H9 (cell line): ENCODE measurements at regions not wholly inside any gene's neighbourhood (a gene's known extent, or its start where the extent isn't known, plus 50 kb on each side); places are given as distances from the start of the nearest gene placed in this dataset.

ENCODE experiments used
- DNase-seq: peaks from one replicate; pipeline ENCODE4 v3.0.0-alpha.2; 2017
- H2AFZ ChIP-seq: one replicate; pipeline ENCODE4 v1.6.1; 2013; ENCODE audit warnings: mild to moderate bottlenecking, low read length, control low read depth, moderate library complexity
- H2AK5ac ChIP-seq: 2 replicates; pipeline ENCODE4 v1.6.1; 2013; ENCODE audit warnings: low read length, control low read depth, mixed read lengths; ENCODE audit not compliant: insufficient read length
- H2BK120ac ChIP-seq: one replicate; pipeline ENCODE4 v1.6.1; 2013; ENCODE audit warnings: low read depth, mild to moderate bottlenecking, low read length, control low read depth, inconsistent platforms; ENCODE audit not compliant: poor library complexity, severe bottlenecking
- H2BK12ac ChIP-seq: 2 replicates; pipeline ENCODE4 v1.6.1; 2013; ENCODE audit warnings: low read length, control low read depth, mixed read lengths, low read depth; ENCODE audit not compliant: insufficient read length
- H2BK15ac ChIP-seq: 2 replicates; pipeline ENCODE4 v1.6.1; 2013; ENCODE audit warnings: low read depth, low read length, control low read depth
- H2BK20ac ChIP-seq: one replicate; pipeline ENCODE4 v1.6.1; 2013; ENCODE audit warnings: low read depth, mild to moderate bottlenecking, low read length, control low read depth, inconsistent platforms; ENCODE audit not compliant: poor library complexity, severe bottlenecking
- H2BK5ac ChIP-seq: 2 replicates; pipeline ENCODE4 v1.6.1; 2013; ENCODE audit warnings: low read length, control low read depth, mixed read lengths; ENCODE audit not compliant: insufficient read length
- H3K14ac ChIP-seq: 2 replicates; pipeline ENCODE4 v1.6.1; 2013; ENCODE audit warnings: low read length, control low read depth; ENCODE audit not compliant: insufficient read depth
- H3K18ac ChIP-seq: 2 replicates; pipeline ENCODE4 v1.6.1; 2013; ENCODE audit warnings: low read depth, mild to moderate bottlenecking, mixed read lengths, low read length, control low read depth; ENCODE audit not compliant: insufficient read length
- H3K23ac ChIP-seq: 2 replicates; pipeline ENCODE4 v1.6.1; 2013; ENCODE audit warnings: low read length, control low read depth, mixed read lengths, low read depth; ENCODE audit not compliant: insufficient read length
- H3K23me2 ChIP-seq: 2 replicates; pipeline ENCODE4 v1.6.1; 2013; ENCODE audit warnings: low read depth, mild to moderate bottlenecking, mixed read lengths, low read length, control low read depth; ENCODE audit not compliant: insufficient read length, poor library complexity, severe bottlenecking
- H3K27ac ChIP-seq: 2 replicates; pipeline ENCODE4 v1.5.1; 2013; ENCODE audit warnings: low read length, control low read depth, mixed read lengths, low read depth; ENCODE audit not compliant: insufficient read length
- H3K27me3 ChIP-seq: 2 replicates; pipeline ENCODE4 v1.6.1; 2013; ENCODE audit warnings: low read length, control low read depth, inconsistent platforms; ENCODE audit not compliant: insufficient read depth
- H3K4ac ChIP-seq: 2 replicates; pipeline ENCODE4 v1.6.1; 2013; ENCODE audit warnings: low read depth, mild to moderate bottlenecking, control low read depth, inconsistent platforms, low read length, moderate library complexity
- H3K4me1 ChIP-seq: 2 replicates; pipeline ENCODE4 v1.6.1; 2013; ENCODE audit warnings: low read length, control low read depth, inconsistent platforms; ENCODE audit not compliant: insufficient read depth
- H3K4me2 ChIP-seq: 2 replicates; pipeline ENCODE4 v1.6.1; 2013; ENCODE audit warnings: low read length, control low read depth, mixed read lengths; ENCODE audit not compliant: insufficient read length, insufficient read depth
- H3K56ac ChIP-seq: 2 replicates; pipeline ENCODE4 v1.6.1; 2013; ENCODE audit warnings: low read depth, mild to moderate bottlenecking, mixed read lengths, low read length, control low read depth; ENCODE audit not compliant: insufficient read length
- H3K79me1 ChIP-seq: 2 replicates; pipeline ENCODE4 v1.6.1; 2013; ENCODE audit warnings: low read depth, mild to moderate bottlenecking, moderate library complexity, low read length, control low read depth, inconsistent platforms; ENCODE audit not compliant: insufficient read depth, poor library complexity, severe bottlenecking
- H3K79me2 ChIP-seq: 2 replicates; pipeline ENCODE4 v1.6.1; 2013; ENCODE audit warnings: low read length, control low read depth, inconsistent platforms; ENCODE audit not compliant: insufficient read depth
- H3K9ac ChIP-seq: 2 replicates; pipeline ENCODE4 v1.6.1; 2013; ENCODE audit warnings: low read length, control low read depth, mixed read lengths; ENCODE audit not compliant: insufficient read length; ENCODE audit errors: extremely low read depth
- H3K9me3 ChIP-seq: one replicate; pipeline ENCODE4 v1.6.1; 2013; ENCODE audit warnings: low read depth, low read length, inconsistent platforms; ENCODE audit not compliant: control insufficient read depth
- H3T11ph ChIP-seq: one replicate; pipeline ENCODE4 v1.6.1; 2013; ENCODE audit warnings: mild to moderate bottlenecking, low read length, control low read depth, inconsistent platforms
- H4K20me1 ChIP-seq: one replicate; pipeline ENCODE4 v1.6.1; 2013; ENCODE audit not compliant: control insufficient read depth, insufficient read length, insufficient read depth
- H4K5ac ChIP-seq: 2 replicates; pipeline ENCODE4 v1.6.1; 2013; ENCODE audit warnings: low read depth, mild to moderate bottlenecking, mixed read lengths, low read length, control low read depth; ENCODE audit not compliant: insufficient read length
- H4K8ac ChIP-seq: replicated peaks from 2 replicates; pipeline ENCODE4 v1.6.1; 2013; ENCODE audit warnings: low read length, control low read depth, mixed read lengths, low read depth; ENCODE audit not compliant: insufficient read length
- H4K91ac ChIP-seq: 2 replicates; pipeline ENCODE4 v1.6.1; 2013; ENCODE audit warnings: low read depth, mild to moderate bottlenecking, moderate library complexity, mixed read lengths, low read length, control low read depth; ENCODE audit not compliant: insufficient read length
- H3K27ac Mint-ChIP-seq, 3 experiments: 2 replicates in 2 of 3; 3 replicates in 1 of 3; pipeline ENCODE4 v1.8.0; 2020 to 2021; ENCODE audit warnings: mixed read lengths in 3 of 3, mild to moderate bottlenecking in 1 of 3, moderate library complexity in 1 of 3
- H3K27me3 Mint-ChIP-seq: 2 replicates; pipeline ENCODE4 v1.8.0; 2021; ENCODE audit warnings: low read depth, mild to moderate bottlenecking, moderate library complexity, mixed read lengths
- H3K36me3 Mint-ChIP-seq, 3 experiments: 2 replicates in 2 of 3; 3 replicates in 1 of 3; pipeline ENCODE4 v1.8.0; 2020 to 2021; ENCODE audit warnings: low read depth in 3 of 3, mixed read lengths in 3 of 3; ENCODE audit not compliant: insufficient read depth in 1 of 3
- H3K4me1 Mint-ChIP-seq, 2 experiments: 2 replicates each; pipeline ENCODE4 v1.8.0; 2020; ENCODE audit warnings: mixed read lengths in 2 of 2
- H3K4me3 Mint-ChIP-seq, 2 experiments: 2 replicates in 1 of 2; 3 replicates in 1 of 2; pipeline ENCODE4 v1.8.0; 2020 to 2021; ENCODE audit warnings: mild to moderate bottlenecking in 2 of 2, mixed read lengths in 2 of 2, moderate library complexity in 1 of 2
- H3K9me3 Mint-ChIP-seq, 2 experiments: 2 replicates in 1 of 2; 3 replicates in 1 of 2; pipeline ENCODE4 v1.8.0; 2020; ENCODE audit warnings: mild to moderate bottlenecking in 2 of 2, mixed read lengths in 2 of 2, moderate library complexity in 1 of 2
- CTCF ChIP-seq: fragments of 200-600 bp; sonication (generic); conservative IDR thresholded peaks from 3 replicates; pipeline ENCODE4 v1.8.0; 2021; ENCODE audit warnings: antibody characterized with exemption, mild to moderate bottlenecking
- WGBS: extraction: QIAGEN DNeasy Blood & Tissue Kit; methylation state at CpG from one replicate; pipeline ENCODE4 v1.1.7; 2013; ENCODE audit warnings: missing lambda C conversion rate, low lambda C conversion rate, mixed read lengths; ENCODE audit not compliant: insufficient read length; ENCODE audit errors: extremely low coverage; 5-methylcytosine and 5-hydroxymethylcytosine counted together

DNA sequence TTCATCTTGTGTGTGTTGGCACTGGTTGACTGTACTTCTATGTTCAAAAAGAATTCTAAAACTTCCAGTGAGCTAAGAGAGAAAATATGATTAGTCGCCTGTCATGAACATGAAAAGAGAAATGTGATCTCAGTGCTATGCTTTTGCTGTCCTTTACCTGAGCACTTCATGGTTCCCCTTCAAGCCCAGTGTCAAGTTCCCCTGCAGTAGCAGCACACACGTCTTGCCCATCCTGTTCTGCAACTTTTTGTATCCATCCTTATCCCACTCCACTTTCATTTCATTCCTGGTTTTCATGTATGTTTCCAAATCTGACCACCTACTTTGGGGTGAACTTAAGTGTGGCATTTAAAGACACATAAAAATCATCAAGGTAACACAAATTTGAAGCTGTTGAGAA is 848.0 kb upstream of the USP15 start:
- H2BK15ac ChIP-seq, result no peak overlapping the region
- no peak overlapping the region for H2BK12ac ChIP-seq
- no peak overlapping the region for H3K14ac ChIP-seq
- H4K5ac ChIP-seq, result no peak overlapping the region
- H3K56ac ChIP-seq, result no peak overlapping the region
- no peaks in the 10 kb centered on the region for H3K79me1 ChIP-seq
- no peak overlapping the region for H3K4me3 Mint-ChIP-seq
- H3K27ac ChIP-seq, result no peak overlapping the region
- H2BK5ac ChIP-seq, result no peak overlapping the region
- no peaks in the 10 kb centered on the region for H3K27me3 Mint-ChIP-seq
- no peaks in the 10 kb centered on the region for H3K27me3 ChIP-seq
- H4K91ac ChIP-seq, result no peak overlapping the region
- no peak overlapping the region for H2AFZ ChIP-seq
- no peak overlapping the region for H2AK5ac ChIP-seq
- no peak overlapping the region for H3K18ac ChIP-seq
- TF ChIP-seq CTCF, result no peak
- H3K9ac ChIP-seq, result no peak overlapping the region
- no peak overlapping the region for H2BK120ac ChIP-seq
- no peaks in the 10 kb centered on the region for H3K23me2 ChIP-seq
- no peak overlapping the region for H2BK20ac ChIP-seq
- H3T11ph ChIP-seq, result no peak overlapping the region
- no peak overlapping the region for H3K4ac ChIP-seq
- no peaks in the 10 kb centered on the region for H3K36me3 Mint-ChIP-seq
- no peak overlapping the region for H4K8ac ChIP-seq
- H3K23ac ChIP-seq, result no peak overlapping the region
- H3K79me2 ChIP-seq, result no peaks in the 10 kb centered on the region
- H3K4me1 ChIP-seq, result no peaks in the 10 kb centered on the region
- H3K27ac Mint-ChIP-seq, result peak overlapping the region in 1 of 3 experiments; percentile 33; a peak in 1 of 7 replicates
- no peak overlapping the region for H3K4me2 ChIP-seq
- no peaks in the 10 kb centered on the region for H4K20me1 ChIP-seq
- H3K9me3 Mint-ChIP-seq, result no peaks in the 10 kb centered on the region; a peak in 1 of 5 replicates
- no peaks in the 10 kb centered on the region for H3K9me3 ChIP-seq
- no peak for DNase-seq
- no CpG with 5 or more reads among the region's 2 CpGs for WGBS
- H3K4me1 Mint-ChIP-seq, result peaks cover 12 to 16% of the 10 kb centered on the region in 2 experiments
